Activated CD4-positive, alpha-beta memory T cell treated with anti-CD3 and anti-CD28 coated beads for 36 hours (primary cell): ENCODE measurements at regions not wholly inside any gene's neighbourhood (a gene's known extent, or its start where the extent isn't known, plus 50 kb on each side); places are given as distances from the start of the nearest gene placed in this dataset.
"Not testable (repeated sequence)": the region's sequence is repeated elsewhere in the genome, so short reads cannot be mapped to it uniquely, and the experiment has no call there.

Source experiments
- CTCF ChIA-PET: fragments of 350-600 bp; sonication (Branson Sonifier 250); formaldehyde crosslinking; loops from one replicate; lab custom pipeline; 2021; ENCODE audit warnings: antibody characterized with exemption, inconsistent platforms; lab: Charles Lee
- POLR2A ChIA-PET: fragments of 350-600 bp; sonication (Branson Sonifier 250); formaldehyde crosslinking; loops from one replicate; lab custom pipeline; 2021; ENCODE audit warnings: antibody characterized with exemption; lab: Charles Lee
- DNase-seq: peaks from one replicate; pipeline ENCODE4 v3.0.0-alpha.2; 2020
- H3K27ac Mint-ChIP-seq: one replicate; pipeline ENCODE4 v1.8.0; 2021; ENCODE audit warnings: mixed read lengths
- H3K27me3 Mint-ChIP-seq: one replicate; pipeline ENCODE4 v1.8.0; 2021; ENCODE audit warnings: mixed read lengths
- H3K36me3 Mint-ChIP-seq: one replicate; pipeline ENCODE4 v1.8.0; 2021; ENCODE audit warnings: mixed read lengths
- H3K4me1 Mint-ChIP-seq: one replicate; pipeline ENCODE4 v1.8.0; 2021; ENCODE audit warnings: low read depth, mixed read lengths
- H3K4me3 Mint-ChIP-seq: one replicate; pipeline ENCODE4 v1.8.0; 2021; ENCODE audit warnings: mild to moderate bottlenecking, mixed read lengths
- H3K9me3 Mint-ChIP-seq: one replicate; pipeline ENCODE4 v1.8.0; 2021; ENCODE audit warnings: mixed read lengths
- intact Hi-C: fragments of 100-400 bp; cut with micrococcal nuclease; formaldehyde crosslinking; loops from one replicate; pipeline ENCODE4 v1.15.1; 2023

- no peak for DNase-seq
- no peaks in the 10 kb centered on the region for H3K36me3 Mint-ChIP-seq
- no peaks in the 10 kb centered on the region for H3K27me3 Mint-ChIP-seq
- no peak overlapping the region for H3K27ac Mint-ChIP-seq
- CTCF ChIA-PET = no interaction called here
- no peaks in the 10 kb centered on the region for H3K4me1 Mint-ChIP-seq
- intact Hi-C loops = no loop called here
- POLR2A ChIA-PET = no interaction called here
- no peak overlapping the region for H3K4me3 Mint-ChIP-seq
- H3K9me3 Mint-ChIP-seq = peaks cover 4% of the 10 kb centered on the region
Observed at GRCh38 chr15:46930426-46930825, 786.9 kb upstream of the SEMA6D start.

GRCh38 chr15:46933332-46933731, 784.0 kb upstream of the SEMA6D start:
- Mint-ChIP-seq H3K9me3 (peaks cover 4% of the 10 kb centered on the region), H3K4me1 (no peaks in the 10 kb centered on the region), H3K27me3 (no peaks in the 10 kb centered on the region), H3K4me3 (no peak overlapping the region), H3K27ac (no peak overlapping the region), H3K36me3 (no peaks in the 10 kb centered on the region)
- ChIA-PET CTCF (no interaction called here), POLR2A (no interaction called here)
- intact Hi-C loops = no loop called here
- no peak for DNase-seq

GRCh38 chr15:46934851-46935250, 782.5 kb upstream of the SEMA6D start:
- Mint-ChIP-seq H3K27me3 (no peaks in the 10 kb centered on the region), H3K36me3 (no peaks in the 10 kb centered on the region), H3K4me3 (no peak overlapping the region), H3K9me3 (peaks cover 4% of the 10 kb centered on the region), H3K4me1 (no peaks in the 10 kb centered on the region), H3K27ac (no peak overlapping the region)
- ChIA-PET CTCF (interaction anchor here (0.6 kb wide), 1 partner anchor 748 kb away, joined by 3 read pairs; no protein-coding TSS in a partner anchor), POLR2A (no interaction called here)
- intact Hi-C loops = no loop called here
- no peak for DNase-seq

GRCh38 chr15:46938169-46938568, 779.1 kb upstream of the SEMA6D start:
- H3K4me3 Mint-ChIP-seq = no peak overlapping the region
- DNase-seq = no peak
- no peaks in the 10 kb centered on the region for H3K36me3 Mint-ChIP-seq
- peaks cover 2% of the 10 kb centered on the region for H3K9me3 Mint-ChIP-seq
- intact Hi-C loops = no loop called here
- ChIA-PET POLR2A (no interaction called here), CTCF (no interaction called here)
- no peaks in the 10 kb centered on the region for H3K27me3 Mint-ChIP-seq
- no peaks in the 10 kb centered on the region for H3K4me1 Mint-ChIP-seq
- no peak overlapping the region for H3K27ac Mint-ChIP-seq

GRCh38 chr15:46941241-46941640, 776.1 kb upstream of the SEMA6D start:
- intact Hi-C loops = no loop called here
- Mint-ChIP-seq H3K4me3 (no peak overlapping the region), H3K27ac (no peak overlapping the region), H3K9me3 (no peaks in the 10 kb centered on the region), H3K27me3 (no peaks in the 10 kb centered on the region), H3K4me1 (no peaks in the 10 kb centered on the region), H3K36me3 (no peaks in the 10 kb centered on the region)
- POLR2A ChIA-PET = no interaction called here
- DNase-seq = no peak
- CTCF ChIA-PET = no interaction called here

GRCh38 chr15:46946953-46947352, 770.4 kb upstream of the SEMA6D start:
- Mint-ChIP-seq H3K4me1 (no peaks in the 10 kb centered on the region), H3K9me3 (peaks cover 13% of the 10 kb centered on the region), H3K27me3 (no peaks in the 10 kb centered on the region), H3K27ac (no peak overlapping the region), H3K36me3 (no peaks in the 10 kb centered on the region), H3K4me3 (no peak overlapping the region)
- intact Hi-C loops = no loop called here
- POLR2A ChIA-PET = no interaction called here
- no peak for DNase-seq
- CTCF ChIA-PET = no interaction called here

- POLR2A ChIA-PET = no interaction called here
- Mint-ChIP-seq H3K27ac (no peak overlapping the region), H3K36me3 (no peaks in the 10 kb centered on the region), H3K4me1 (no peaks in the 10 kb centered on the region), H3K9me3 (peaks cover 19% of the 10 kb centered on the region), H3K27me3 (no peaks in the 10 kb centered on the region), H3K4me3 (no peak overlapping the region)
- DNase-seq = no peak
- CTCF ChIA-PET = no interaction called here
- intact Hi-C loops = no loop called here
Observed at GRCh38 chr15:46955576-46955975, 761.7 kb upstream of the SEMA6D start.

- ChIA-PET POLR2A (no interaction called here), CTCF (no interaction called here)
- H3K4me1 Mint-ChIP-seq = no peaks in the 10 kb centered on the region
- intact Hi-C loops = no loop called here
- no peaks in the 10 kb centered on the region for H3K27me3 Mint-ChIP-seq
- no peak overlapping the region for H3K27ac Mint-ChIP-seq
- no peaks in the 10 kb centered on the region for H3K36me3 Mint-ChIP-seq
- H3K4me3 Mint-ChIP-seq = no peak overlapping the region
- H3K9me3 Mint-ChIP-seq = peaks cover 18% of the 10 kb centered on the region
- DNase-seq = no peak
Observed at GRCh38 chr15:46956456-46956855, 760.8 kb upstream of the SEMA6D start.

GRCh38 chr15:46956881-46957280, 760.4 kb upstream of the SEMA6D start:
- ChIA-PET POLR2A (no interaction called here), CTCF (no interaction called here)
- intact Hi-C loops = no loop called here
- Mint-ChIP-seq H3K9me3 (peaks cover 17% of the 10 kb centered on the region), H3K4me1 (no peaks in the 10 kb centered on the region), H3K4me3 (no peak overlapping the region), H3K27me3 (no peaks in the 10 kb centered on the region), H3K36me3 (no peaks in the 10 kb centered on the region), H3K27ac (no peak overlapping the region)
- DNase-seq = no peak

GRCh38 chr15:46960581-46960980, 756.7 kb upstream of the SEMA6D start:
- no peak for DNase-seq
- Mint-ChIP-seq H3K27ac (no peak overlapping the region), H3K9me3 (peaks cover 7% of the 10 kb centered on the region), H3K4me1 (no peaks in the 10 kb centered on the region), H3K27me3 (no peaks in the 10 kb centered on the region), H3K36me3 (no peaks in the 10 kb centered on the region), H3K4me3 (no peak overlapping the region)
- POLR2A ChIA-PET = no interaction called here
- intact Hi-C loops = no loop called here
- CTCF ChIA-PET = no interaction called here

GRCh38 chr15:46961795-46962194, 755.5 kb upstream of the SEMA6D start:
- Mint-ChIP-seq H3K4me3 (no peak overlapping the region), H3K4me1 (no peaks in the 10 kb centered on the region), H3K27ac (no peak overlapping the region), H3K9me3 (peaks cover 6% of the 10 kb centered on the region), H3K27me3 (no peaks in the 10 kb centered on the region), H3K36me3 (no peaks in the 10 kb centered on the region)
- ChIA-PET CTCF (no interaction called here), POLR2A (no interaction called here)
- no peak for DNase-seq
- intact Hi-C loops = no loop called here

GRCh38 chr15:46988055-46988454, 729.2 kb upstream of the SEMA6D start:
- peaks cover 35% of the 10 kb centered on the region for H3K9me3 Mint-ChIP-seq
- H3K36me3 Mint-ChIP-seq, CTCF ChIA-PET, POLR2A ChIA-PET, H3K27ac Mint-ChIP-seq, H3K27me3 Mint-ChIP-seq, intact Hi-C loops, H3K4me3 Mint-ChIP-seq, H3K4me1 Mint-ChIP-seq, DNase-seq: not testable (repeated sequence)

GRCh38 chr15:46996359-46996758, 720.9 kb upstream of the SEMA6D start:
- H3K27ac Mint-ChIP-seq = no peak overlapping the region

More at GRCh38 chr15:46996359-46996758, 720.9 kb upstream of the SEMA6D start:
- Mint-ChIP-seq H3K27me3 (no peaks in the 10 kb centered on the region), H3K36me3 (no peaks in the 10 kb centered on the region), H3K4me3 (no peak overlapping the region), H3K4me1 (no peaks in the 10 kb centered on the region), H3K9me3 (peaks cover 46% of the 10 kb centered on the region)
- POLR2A ChIA-PET = no interaction called here
- intact Hi-C loops = no loop called here
- CTCF ChIA-PET = no interaction called here
- DNase-seq = no peak
